Muscle of leg (tissue), 3 donors: ENCODE measurements at regions not wholly inside any gene's neighbourhood (a gene's known extent, or its start where the extent isn't known, plus 50 kb on each side); places are given as distances from the start of the nearest gene placed in this dataset.
A peak's percentile ranks its signal among the peaks of the same experiment; 100 is the strongest.

Source experiments
- DNase-seq: peaks from one replicate; pipeline ENCODE4 v3.0.0; 2013
- H3K27ac ChIP-seq: one replicate; pipeline ENCODE4 v1.5.1; 2013; ENCODE audit warnings: mild to moderate bottlenecking, low read length, control low read depth
- H3K27me3 ChIP-seq: one replicate; pipeline ENCODE4 v1.6.1; 2013; ENCODE audit warnings: low read length; ENCODE audit not compliant: control insufficient read depth, insufficient read depth
- H3K36me3 ChIP-seq: one replicate; pipeline ENCODE4 v1.6.1; 2013; ENCODE audit warnings: low read length; ENCODE audit not compliant: control insufficient read depth, insufficient read depth
- H3K4me1 ChIP-seq: one replicate; pipeline ENCODE4 v1.6.1; 2013; ENCODE audit warnings: low read length; ENCODE audit not compliant: control insufficient read depth, insufficient read depth
- H3K4me3 ChIP-seq: one replicate; pipeline ENCODE4 v1.5.1; 2013; ENCODE audit warnings: low read length, control low read depth
- H3K9me3 ChIP-seq: replicated peaks from 2 replicates; pipeline ENCODE4 v1.6.1; 2013; ENCODE audit warnings: low read depth, low read length; ENCODE audit not compliant: control insufficient read depth
- WGBS: methylation state at CpG from one replicate; pipeline ENCODE4 v1.1.5; 2013; ENCODE audit warnings: missing lambda C conversion rate; ENCODE audit not compliant: insufficient coverage; 5-methylcytosine and 5-hydroxymethylcytosine counted together

GRCh38 chr15:81765816-81766215, 280.0 kb downstream of the MEX3B start:
- no peaks in the 10 kb centered on the region for H3K4me1 ChIP-seq
- no peak for DNase-seq
- H3K9me3 ChIP-seq: no peaks in the 10 kb centered on the region
- no peak overlapping the region for H3K27ac ChIP-seq
- no peak overlapping the region for H3K4me3 ChIP-seq
- H3K27me3 ChIP-seq: no peaks in the 10 kb centered on the region
- 73% methylated on average over 2 of the region's 2 CpGs for WGBS
- H3K36me3 ChIP-seq: no peaks in the 10 kb centered on the region

GRCh38 chr15:81763304-81763703, 282.5 kb downstream of the MEX3B start:
- Histone ChIP-seq H3K27ac (no peak overlapping the region), H3K4me3 (no peak overlapping the region), H3K27me3 (no peaks in the 10 kb centered on the region), H3K36me3 (no peaks in the 10 kb centered on the region), H3K4me1 (no peaks in the 10 kb centered on the region), H3K9me3 (no peaks in the 10 kb centered on the region)
- 91% methylated on average over 1 of the region's 1 CpG for WGBS
- no peak for DNase-seq

DNA sequence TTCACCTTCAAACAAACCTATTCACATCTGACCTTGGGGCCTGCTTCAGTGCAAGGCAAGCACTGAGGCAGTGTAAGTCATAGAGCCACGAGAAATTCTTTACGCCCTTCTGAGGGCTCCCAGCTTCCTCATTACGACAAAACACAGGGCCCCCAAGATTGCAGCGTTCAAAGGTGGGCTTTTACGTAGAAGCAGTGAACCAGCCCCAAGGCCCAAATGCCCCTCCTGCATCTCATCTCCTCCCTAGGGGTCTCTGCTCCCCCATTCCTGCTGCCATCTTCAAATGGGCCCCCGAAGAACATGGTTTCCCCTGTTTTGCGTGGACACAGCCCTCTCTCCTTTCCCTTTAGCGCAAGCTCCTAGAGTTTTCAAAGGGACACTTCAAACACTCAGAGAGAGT, 285.1 kb downstream of the MEX3B start:
- no peaks in the 10 kb centered on the region for H3K27me3 ChIP-seq
- H3K9me3 ChIP-seq: no peaks in the 10 kb centered on the region
- DNase-seq: no peak
- no peak overlapping the region for H3K4me3 ChIP-seq
- H3K36me3 ChIP-seq: no peaks in the 10 kb centered on the region
- no peak overlapping the region for H3K27ac ChIP-seq
- WGBS: 97% methylated on average over 6 of the region's 8 CpGs
- H3K4me1 ChIP-seq: no peaks in the 10 kb centered on the region

GRCh38 chr15:81758818-81759284, 287.0 kb downstream of the MEX3B start:
- H3K27ac ChIP-seq: no peak overlapping the region
- H3K9me3 ChIP-seq: no peaks in the 10 kb centered on the region
- DNase-seq: no peak
- no peaks in the 10 kb centered on the region for H3K4me1 ChIP-seq
- no CpG with 5 or more reads among the region's 2 CpGs for WGBS
- no peak overlapping the region for H3K4me3 ChIP-seq
- H3K36me3 ChIP-seq: no peaks in the 10 kb centered on the region
- H3K27me3 ChIP-seq: no peaks in the 10 kb centered on the region

- peaks cover 25% of the 10 kb centered on the region for H3K4me1 ChIP-seq
- no peaks in the 10 kb centered on the region for H3K27me3 ChIP-seq
- H3K4me3 ChIP-seq: no peak overlapping the region
- no peaks in the 10 kb centered on the region for H3K36me3 ChIP-seq
- H3K9me3 ChIP-seq: no peaks in the 10 kb centered on the region
- H3K27ac ChIP-seq: no peak overlapping the region
- DNase-seq: no peak
- 84% methylated on average over 4 of the region's 4 CpGs for WGBS
These were observed 290.2 kb downstream of the MEX3B start for GRCh38 chr15:81755626-81756025.

- WGBS: 17% methylated on average over 1 of the region's 1 CpG
- Histone ChIP-seq H3K27ac (no peak overlapping the region), H3K4me3 (no peak overlapping the region), H3K9me3 (no peaks in the 10 kb centered on the region), H3K27me3 (no peaks in the 10 kb centered on the region), H3K4me1 (peaks cover 38% of the 10 kb centered on the region), H3K36me3 (no peaks in the 10 kb centered on the region)
- DNase-seq: no peak
These were observed 291.7 kb downstream of the MEX3B start for GRCh38 chr15:81754078-81754477.

DNA sequence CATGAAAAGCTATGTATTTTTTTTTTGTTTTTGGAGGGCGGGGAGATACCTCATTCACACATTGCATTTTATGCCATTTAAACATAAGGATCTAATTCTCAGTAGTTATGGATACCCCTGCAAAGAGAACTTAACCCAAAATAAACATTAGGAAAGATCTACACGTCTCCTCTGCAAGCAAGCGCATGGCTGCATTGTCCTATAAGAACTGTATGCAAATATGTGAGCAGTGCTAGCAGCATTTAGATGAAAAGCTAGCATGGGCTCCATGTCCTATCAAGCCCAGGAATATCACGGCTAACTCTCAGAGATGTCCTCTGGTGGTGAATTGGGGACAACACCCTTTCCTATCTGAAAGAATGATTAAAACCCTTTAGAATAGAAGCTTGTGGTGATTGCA, 292.8 kb downstream of the MEX3B start:
- Histone ChIP-seq H3K27ac (no peak overlapping the region), H3K4me1 (peaks cover 38% of the 10 kb centered on the region)
- no CpG with 5 or more reads among the region's 4 CpGs for WGBS

GRCh38 chr15:81752546-81752942, 293.3 kb downstream of the MEX3B start:
- no peak overlapping the region for H3K27ac ChIP-seq
- H3K9me3 ChIP-seq: no peaks in the 10 kb centered on the region
- H3K36me3 ChIP-seq: no peaks in the 10 kb centered on the region
- no peak overlapping the region for H3K4me3 ChIP-seq
- no peaks in the 10 kb centered on the region for H3K27me3 ChIP-seq
- 40% methylated on average over 2 of the region's 3 CpGs for WGBS
- H3K4me1 ChIP-seq: peaks cover 38% of the 10 kb centered on the region
- DNase-seq: peak; percentile 91

More for the DNA sequence above, 292.8 kb downstream of the MEX3B start:
- no peaks in the 10 kb centered on the region for H3K27me3 ChIP-seq
- DNase-seq: no peak
- H3K4me3 ChIP-seq: no peak overlapping the region
- H3K36me3 ChIP-seq: no peaks in the 10 kb centered on the region
- no peaks in the 10 kb centered on the region for H3K9me3 ChIP-seq

- Histone ChIP-seq H3K27ac (no peak overlapping the region), H3K36me3 (no peaks in the 10 kb centered on the region), H3K27me3 (peaks cover 3% of the 10 kb centered on the region), H3K4me3 (no peak overlapping the region), H3K4me1 (peaks cover 38% of the 10 kb centered on the region), H3K9me3 (no peaks in the 10 kb centered on the region)
- no CpG with 5 or more reads among the region's 6 CpGs for WGBS
- DNase-seq: no peak
These were observed 293.8 kb downstream of the MEX3B start for GRCh38 chr15:81751816-81752545.

DNA sequence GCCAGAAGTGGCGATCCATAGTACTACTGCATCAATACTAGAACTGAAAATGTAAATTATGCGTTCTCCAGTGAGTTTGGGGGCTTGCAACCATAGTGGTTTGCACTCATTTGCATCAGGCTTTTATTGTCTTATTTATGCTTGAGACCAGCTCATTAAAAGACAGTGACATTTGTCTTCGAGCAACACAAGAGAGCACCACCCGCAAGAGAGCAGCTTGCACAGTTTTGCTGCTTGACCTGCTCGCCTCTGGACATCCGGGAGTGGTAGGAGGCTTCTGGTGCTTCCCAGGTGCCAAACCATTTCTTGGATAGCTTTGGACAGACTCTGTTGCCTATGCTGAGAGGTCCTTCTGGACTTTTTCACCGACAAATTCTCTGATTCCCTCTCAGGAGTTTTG, 294.6 kb downstream of the MEX3B start:
- WGBS: 60% methylated on average over 5 of the region's 7 CpGs
- no peaks in the 10 kb centered on the region for H3K9me3 ChIP-seq

More for the DNA sequence above, 294.6 kb downstream of the MEX3B start:
- Histone ChIP-seq H3K36me3 (no peaks in the 10 kb centered on the region), H3K27me3 (peaks cover 3% of the 10 kb centered on the region), H3K4me1 (peaks cover 38% of the 10 kb centered on the region), H3K4me3 (no peak overlapping the region), H3K27ac (no peak overlapping the region)
- no peak for DNase-seq
